H9 (cell line): ENCODE measurements at regions not wholly inside any gene's neighbourhood (a gene's known extent, or its start where the extent isn't known, plus 50 kb on each side); places are given as distances from the start of the nearest gene placed in this dataset.

Source experiments
- DNase-seq: peaks from one replicate; pipeline ENCODE4 v3.0.0-alpha.2; 2017
- H2AFZ ChIP-seq: one replicate; pipeline ENCODE4 v1.6.1; 2013; ENCODE audit warnings: mild to moderate bottlenecking, low read length, control low read depth, moderate library complexity
- H2AK5ac ChIP-seq: 2 replicates; pipeline ENCODE4 v1.6.1; 2013; ENCODE audit warnings: low read length, control low read depth, mixed read lengths; ENCODE audit not compliant: insufficient read length
- H2BK120ac ChIP-seq: one replicate; pipeline ENCODE4 v1.6.1; 2013; ENCODE audit warnings: low read depth, mild to moderate bottlenecking, low read length, control low read depth, inconsistent platforms; ENCODE audit not compliant: poor library complexity, severe bottlenecking
- H2BK12ac ChIP-seq: 2 replicates; pipeline ENCODE4 v1.6.1; 2013; ENCODE audit warnings: low read length, control low read depth, mixed read lengths, low read depth; ENCODE audit not compliant: insufficient read length
- H2BK15ac ChIP-seq: 2 replicates; pipeline ENCODE4 v1.6.1; 2013; ENCODE audit warnings: low read depth, low read length, control low read depth
- H2BK20ac ChIP-seq: one replicate; pipeline ENCODE4 v1.6.1; 2013; ENCODE audit warnings: low read depth, mild to moderate bottlenecking, low read length, control low read depth, inconsistent platforms; ENCODE audit not compliant: poor library complexity, severe bottlenecking
- H2BK5ac ChIP-seq: 2 replicates; pipeline ENCODE4 v1.6.1; 2013; ENCODE audit warnings: low read length, control low read depth, mixed read lengths; ENCODE audit not compliant: insufficient read length
- H3K14ac ChIP-seq: 2 replicates; pipeline ENCODE4 v1.6.1; 2013; ENCODE audit warnings: low read length, control low read depth; ENCODE audit not compliant: insufficient read depth
- H3K18ac ChIP-seq: 2 replicates; pipeline ENCODE4 v1.6.1; 2013; ENCODE audit warnings: low read depth, mild to moderate bottlenecking, mixed read lengths, low read length, control low read depth; ENCODE audit not compliant: insufficient read length
- H3K23ac ChIP-seq: 2 replicates; pipeline ENCODE4 v1.6.1; 2013; ENCODE audit warnings: low read length, control low read depth, mixed read lengths, low read depth; ENCODE audit not compliant: insufficient read length
- H3K23me2 ChIP-seq: 2 replicates; pipeline ENCODE4 v1.6.1; 2013; ENCODE audit warnings: low read depth, mild to moderate bottlenecking, mixed read lengths, low read length, control low read depth; ENCODE audit not compliant: insufficient read length, poor library complexity, severe bottlenecking
- H3K27ac ChIP-seq: 2 replicates; pipeline ENCODE4 v1.5.1; 2013; ENCODE audit warnings: low read length, control low read depth, mixed read lengths, low read depth; ENCODE audit not compliant: insufficient read length
- H3K27me3 ChIP-seq: 2 replicates; pipeline ENCODE4 v1.6.1; 2013; ENCODE audit warnings: low read length, control low read depth, inconsistent platforms; ENCODE audit not compliant: insufficient read depth
- H3K4ac ChIP-seq: 2 replicates; pipeline ENCODE4 v1.6.1; 2013; ENCODE audit warnings: low read depth, mild to moderate bottlenecking, control low read depth, inconsistent platforms, low read length, moderate library complexity
- H3K4me1 ChIP-seq: 2 replicates; pipeline ENCODE4 v1.6.1; 2013; ENCODE audit warnings: low read length, control low read depth, inconsistent platforms; ENCODE audit not compliant: insufficient read depth
- H3K4me2 ChIP-seq: 2 replicates; pipeline ENCODE4 v1.6.1; 2013; ENCODE audit warnings: low read length, control low read depth, mixed read lengths; ENCODE audit not compliant: insufficient read length, insufficient read depth
- H3K56ac ChIP-seq: 2 replicates; pipeline ENCODE4 v1.6.1; 2013; ENCODE audit warnings: low read depth, mild to moderate bottlenecking, mixed read lengths, low read length, control low read depth; ENCODE audit not compliant: insufficient read length
- H3K79me1 ChIP-seq: 2 replicates; pipeline ENCODE4 v1.6.1; 2013; ENCODE audit warnings: low read depth, mild to moderate bottlenecking, moderate library complexity, low read length, control low read depth, inconsistent platforms; ENCODE audit not compliant: insufficient read depth, poor library complexity, severe bottlenecking
- H3K79me2 ChIP-seq: 2 replicates; pipeline ENCODE4 v1.6.1; 2013; ENCODE audit warnings: low read length, control low read depth, inconsistent platforms; ENCODE audit not compliant: insufficient read depth
- H3K9ac ChIP-seq: 2 replicates; pipeline ENCODE4 v1.6.1; 2013; ENCODE audit warnings: low read length, control low read depth, mixed read lengths; ENCODE audit not compliant: insufficient read length; ENCODE audit errors: extremely low read depth
- H3K9me3 ChIP-seq: one replicate; pipeline ENCODE4 v1.6.1; 2013; ENCODE audit warnings: low read depth, low read length, inconsistent platforms; ENCODE audit not compliant: control insufficient read depth
- H3T11ph ChIP-seq: one replicate; pipeline ENCODE4 v1.6.1; 2013; ENCODE audit warnings: mild to moderate bottlenecking, low read length, control low read depth, inconsistent platforms
- H4K20me1 ChIP-seq: one replicate; pipeline ENCODE4 v1.6.1; 2013; ENCODE audit not compliant: control insufficient read depth, insufficient read length, insufficient read depth
- H4K5ac ChIP-seq: 2 replicates; pipeline ENCODE4 v1.6.1; 2013; ENCODE audit warnings: low read depth, mild to moderate bottlenecking, mixed read lengths, low read length, control low read depth; ENCODE audit not compliant: insufficient read length
- H4K8ac ChIP-seq: replicated peaks from 2 replicates; pipeline ENCODE4 v1.6.1; 2013; ENCODE audit warnings: low read length, control low read depth, mixed read lengths, low read depth; ENCODE audit not compliant: insufficient read length
- H4K91ac ChIP-seq: 2 replicates; pipeline ENCODE4 v1.6.1; 2013; ENCODE audit warnings: low read depth, mild to moderate bottlenecking, moderate library complexity, mixed read lengths, low read length, control low read depth; ENCODE audit not compliant: insufficient read length
- H3K27ac Mint-ChIP-seq, 3 experiments: 2 replicates in 2 of 3; 3 replicates in 1 of 3; pipeline ENCODE4 v1.8.0; 2020 to 2021; ENCODE audit warnings: mixed read lengths in 3 of 3, mild to moderate bottlenecking in 1 of 3, moderate library complexity in 1 of 3
- H3K27me3 Mint-ChIP-seq: 2 replicates; pipeline ENCODE4 v1.8.0; 2021; ENCODE audit warnings: low read depth, mild to moderate bottlenecking, moderate library complexity, mixed read lengths
- H3K36me3 Mint-ChIP-seq, 3 experiments: 2 replicates in 2 of 3; 3 replicates in 1 of 3; pipeline ENCODE4 v1.8.0; 2020 to 2021; ENCODE audit warnings: low read depth in 3 of 3, mixed read lengths in 3 of 3; ENCODE audit not compliant: insufficient read depth in 1 of 3
- H3K4me1 Mint-ChIP-seq, 2 experiments: 2 replicates each; pipeline ENCODE4 v1.8.0; 2020; ENCODE audit warnings: mixed read lengths in 2 of 2
- H3K4me3 Mint-ChIP-seq, 2 experiments: 2 replicates in 1 of 2; 3 replicates in 1 of 2; pipeline ENCODE4 v1.8.0; 2020 to 2021; ENCODE audit warnings: mild to moderate bottlenecking in 2 of 2, mixed read lengths in 2 of 2, moderate library complexity in 1 of 2
- H3K9me3 Mint-ChIP-seq, 2 experiments: 2 replicates in 1 of 2; 3 replicates in 1 of 2; pipeline ENCODE4 v1.8.0; 2020; ENCODE audit warnings: mild to moderate bottlenecking in 2 of 2, mixed read lengths in 2 of 2, moderate library complexity in 1 of 2
- WGBS: extraction: QIAGEN DNeasy Blood & Tissue Kit; methylation state at CpG from one replicate; pipeline ENCODE4 v1.1.7; 2013; ENCODE audit warnings: missing lambda C conversion rate, low lambda C conversion rate, mixed read lengths; ENCODE audit not compliant: insufficient read length; ENCODE audit errors: extremely low coverage; 5-methylcytosine and 5-hydroxymethylcytosine counted together
- TF ChIP-seq, protein P1 (sequence below): fragments of 200-600 bp; sonication (generic); conservative IDR thresholded peaks from 3 replicates; pipeline ENCODE4 v1.8.0; 2021; ENCODE audit warnings: antibody characterized with exemption, mild to moderate bottlenecking

DNA sequence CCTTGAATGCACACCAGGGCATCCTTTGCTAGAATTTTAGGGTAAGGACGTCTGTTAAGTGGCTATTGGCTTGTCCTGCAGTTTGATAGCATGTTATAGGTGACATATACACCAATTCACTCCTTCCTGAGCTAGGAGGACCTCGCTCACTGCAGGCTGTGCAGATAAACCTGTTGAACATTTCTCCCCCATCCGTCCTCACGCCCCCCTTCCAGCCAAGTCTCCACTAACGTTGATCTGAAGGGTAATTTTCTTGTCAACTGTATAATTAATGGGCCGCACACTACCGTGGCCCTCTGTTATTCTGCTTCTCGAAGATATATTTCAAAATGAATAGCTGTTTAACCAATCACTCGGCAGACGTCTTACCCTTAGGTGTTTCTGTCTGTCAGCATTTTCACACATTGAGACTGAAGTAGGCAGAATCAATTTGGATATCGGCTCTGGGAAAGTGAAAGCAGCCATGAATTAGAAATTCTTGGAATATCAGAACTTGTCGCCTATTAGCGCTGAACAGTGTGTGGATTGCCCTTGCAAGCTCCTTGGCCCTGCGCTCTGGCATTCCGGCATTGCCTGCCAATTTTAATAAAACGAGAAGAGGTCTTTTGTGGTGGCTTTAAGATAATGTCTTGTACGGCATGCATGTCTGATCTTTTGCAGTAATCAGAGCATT lies 905.3 kb downstream of the TYW1 start:
- no peaks in the 10 kb centered on the region for H3K79me1 ChIP-seq
- H4K91ac ChIP-seq, result no peak overlapping the region
- no peak overlapping the region for H2BK5ac ChIP-seq
- no peak overlapping the region for H3K56ac ChIP-seq
- no peak overlapping the region for H3K4me2 ChIP-seq
- H4K8ac ChIP-seq, result no peak overlapping the region
- H3K9ac ChIP-seq, result no peak overlapping the region
- H3K27me3 Mint-ChIP-seq, result peaks cover 2% of the 10 kb centered on the region; the same call in 1 of the 2 replicates
- H3K9me3 Mint-ChIP-seq, result no peaks in the 10 kb centered on the region; a peak in 3 of 5 replicates
- no peak overlapping the region for H2BK12ac ChIP-seq
- H4K20me1 ChIP-seq, result no peaks in the 10 kb centered on the region
- no peak overlapping the region for H2BK120ac ChIP-seq
- H3K79me2 ChIP-seq, result no peaks in the 10 kb centered on the region
- DNase-seq, result no peak
- H3K23ac ChIP-seq, result no peak overlapping the region
- no peak overlapping the region for H3K27ac Mint-ChIP-seq
- no peaks in the 10 kb centered on the region for H3K36me3 Mint-ChIP-seq
- no peak overlapping the region for H4K5ac ChIP-seq
- no peak overlapping the region for H2BK15ac ChIP-seq
- H3K9me3 ChIP-seq, result no peaks in the 10 kb centered on the region
- H3K14ac ChIP-seq, result no peak overlapping the region
- H3K4me1 ChIP-seq, result no peaks in the 10 kb centered on the region
- H3K23me2 ChIP-seq, result no peaks in the 10 kb centered on the region
- no peak overlapping the region for H2BK20ac ChIP-seq
- H3K27me3 ChIP-seq, result no peaks in the 10 kb centered on the region
- H2AFZ ChIP-seq, result no peak overlapping the region
- TF ChIP-seq, protein P1, sequence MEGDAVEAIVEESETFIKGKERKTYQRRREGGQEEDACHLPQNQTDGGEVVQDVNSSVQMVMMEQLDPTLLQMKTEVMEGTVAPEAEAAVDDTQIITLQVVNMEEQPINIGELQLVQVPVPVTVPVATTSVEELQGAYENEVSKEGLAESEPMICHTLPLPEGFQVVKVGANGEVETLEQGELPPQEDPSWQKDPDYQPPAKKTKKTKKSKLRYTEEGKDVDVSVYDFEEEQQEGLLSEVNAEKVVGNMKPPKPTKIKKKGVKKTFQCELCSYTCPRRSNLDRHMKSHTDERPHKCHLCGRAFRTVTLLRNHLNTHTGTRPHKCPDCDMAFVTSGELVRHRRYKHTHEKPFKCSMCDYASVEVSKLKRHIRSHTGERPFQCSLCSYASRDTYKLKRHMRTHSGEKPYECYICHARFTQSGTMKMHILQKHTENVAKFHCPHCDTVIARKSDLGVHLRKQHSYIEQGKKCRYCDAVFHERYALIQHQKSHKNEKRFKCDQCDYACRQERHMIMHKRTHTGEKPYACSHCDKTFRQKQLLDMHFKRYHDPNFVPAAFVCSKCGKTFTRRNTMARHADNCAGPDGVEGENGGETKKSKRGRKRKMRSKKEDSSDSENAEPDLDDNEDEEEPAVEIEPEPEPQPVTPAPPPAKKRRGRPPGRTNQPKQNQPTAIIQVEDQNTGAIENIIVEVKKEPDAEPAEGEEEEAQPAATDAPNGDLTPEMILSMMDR, result no peak
- WGBS, result no CpG with 5 or more reads among the region's 17 CpGs
- H3K4ac ChIP-seq, result no peak overlapping the region
- H3T11ph ChIP-seq, result no peak overlapping the region
- no peak overlapping the region for H3K4me3 Mint-ChIP-seq
- H3K18ac ChIP-seq, result no peak overlapping the region
- H2AK5ac ChIP-seq, result no peak overlapping the region
- no peak overlapping the region for H3K27ac ChIP-seq
- H3K4me1 Mint-ChIP-seq, result 0 out of 4 replicates have a peak, but pooled peaks cover 0 to 2% of the 10 kb centered on the region in 2 experiments
